ENCODE measurements at regions not wholly inside any gene's neighbourhood (a gene's known extent, or its start where the extent isn't known, plus 50 kb on each side); places are given as distances from the start of the nearest gene placed in this dataset.

DNA sequence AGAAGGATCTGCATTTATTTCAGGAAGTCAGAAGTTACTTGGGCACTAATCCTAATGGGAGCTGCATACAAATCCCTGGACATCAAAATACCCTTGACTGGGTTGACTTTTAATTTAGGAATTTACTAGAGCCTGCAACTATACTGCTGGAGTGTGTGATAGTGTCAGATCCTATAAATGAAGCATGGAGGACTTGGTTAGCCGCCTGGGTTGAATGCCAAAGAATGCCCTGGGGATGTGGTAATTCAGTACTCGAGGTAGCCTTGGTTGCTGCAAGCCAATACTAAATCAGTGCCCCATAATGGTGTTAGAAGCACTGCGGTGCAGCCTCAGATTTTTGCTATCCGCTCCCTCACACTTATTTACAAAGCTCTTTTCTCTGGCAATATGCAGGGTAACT, 184.9 kb downstream of the CAPZA3 start:
- Histone ChIP-seq H3K36me3 (ENCODE audit: low read depth) (no peaks in the 10 kb centered on the region), H3K4me1 (ENCODE audit: low read depth) (peaks cover 9% of the 10 kb centered on the region), H3K9me3 (no peaks in the 10 kb centered on the region), H3K4me3 (no peak overlapping the region)
- DNase-seq (no peak), ATAC-seq (no peak)
- intact Hi-C loops (cut with DNase I, micrococcal nuclease): no loop called here
- TF ChIP-seq, protein P1, sequence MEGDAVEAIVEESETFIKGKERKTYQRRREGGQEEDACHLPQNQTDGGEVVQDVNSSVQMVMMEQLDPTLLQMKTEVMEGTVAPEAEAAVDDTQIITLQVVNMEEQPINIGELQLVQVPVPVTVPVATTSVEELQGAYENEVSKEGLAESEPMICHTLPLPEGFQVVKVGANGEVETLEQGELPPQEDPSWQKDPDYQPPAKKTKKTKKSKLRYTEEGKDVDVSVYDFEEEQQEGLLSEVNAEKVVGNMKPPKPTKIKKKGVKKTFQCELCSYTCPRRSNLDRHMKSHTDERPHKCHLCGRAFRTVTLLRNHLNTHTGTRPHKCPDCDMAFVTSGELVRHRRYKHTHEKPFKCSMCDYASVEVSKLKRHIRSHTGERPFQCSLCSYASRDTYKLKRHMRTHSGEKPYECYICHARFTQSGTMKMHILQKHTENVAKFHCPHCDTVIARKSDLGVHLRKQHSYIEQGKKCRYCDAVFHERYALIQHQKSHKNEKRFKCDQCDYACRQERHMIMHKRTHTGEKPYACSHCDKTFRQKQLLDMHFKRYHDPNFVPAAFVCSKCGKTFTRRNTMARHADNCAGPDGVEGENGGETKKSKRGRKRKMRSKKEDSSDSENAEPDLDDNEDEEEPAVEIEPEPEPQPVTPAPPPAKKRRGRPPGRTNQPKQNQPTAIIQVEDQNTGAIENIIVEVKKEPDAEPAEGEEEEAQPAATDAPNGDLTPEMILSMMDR (IDR thresholded peaks at IDR 0.05): no peak

DNA sequence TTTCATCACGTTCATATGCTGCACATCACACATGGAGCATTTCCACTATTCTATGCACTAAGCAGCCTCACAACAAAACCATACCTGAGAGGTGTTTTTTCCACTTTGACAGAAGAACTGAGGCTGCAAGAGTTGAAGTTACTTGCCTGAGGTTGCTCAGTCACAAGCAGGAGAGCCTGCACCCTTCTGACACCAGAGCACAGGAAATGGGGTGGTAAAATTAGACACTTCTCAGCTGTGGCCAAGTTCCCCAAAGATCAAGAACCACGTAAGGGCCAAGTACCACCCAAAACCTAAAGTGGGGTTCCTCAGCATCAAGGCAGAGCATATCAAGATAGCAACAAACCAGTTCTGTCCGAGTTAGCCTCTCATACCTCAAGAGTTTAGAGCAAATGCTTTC, 185.8 kb downstream of the CAPZA3 start:
- ATAC-seq: no peak
- H3K4me1 ChIP-seq (ENCODE audit: low read depth): peaks cover 9% of the 10 kb centered on the region
- no peak overlapping the region for H3K4me3 ChIP-seq
- H3K9me3 ChIP-seq: no peaks in the 10 kb centered on the region
- DNase-seq: no peak
- TF ChIP-seq, protein P1 (IDR thresholded peaks at IDR 0.05): no peak
- no peaks in the 10 kb centered on the region for H3K36me3 ChIP-seq (ENCODE audit: low read depth)
- intact Hi-C loops (cut with DNase I, micrococcal nuclease): no loop called here

DNA sequence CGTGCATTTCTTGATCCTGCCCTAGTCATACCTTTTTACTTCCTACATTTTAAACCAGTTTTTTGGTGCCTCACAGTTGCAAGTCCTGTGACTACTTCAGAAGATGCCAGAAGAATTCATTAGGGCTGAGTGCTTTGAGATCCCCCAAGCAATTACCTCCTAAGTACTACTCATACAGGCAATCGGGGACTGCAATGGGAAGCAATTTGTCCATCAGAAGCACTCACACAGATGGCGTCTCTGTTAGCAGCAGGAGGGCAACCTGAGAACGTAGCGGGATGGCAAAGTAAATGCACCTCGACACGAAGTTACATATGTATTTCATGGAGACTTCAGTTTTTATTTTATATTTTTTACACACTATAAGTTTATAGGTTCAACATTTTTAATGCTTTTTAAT, 188.3 kb downstream of the CAPZA3 start:
- no peak overlapping the region for H3K4me3 ChIP-seq
- H3K36me3 ChIP-seq (ENCODE audit: low read depth): no peaks in the 10 kb centered on the region
- DNase-seq: no peak
- TF ChIP-seq, protein P1 (IDR thresholded peaks at IDR 0.05): no peak
- H3K9me3 ChIP-seq: no peaks in the 10 kb centered on the region
- intact Hi-C loops (cut with DNase I, micrococcal nuclease): no loop called here
- ATAC-seq: no peak
- H3K4me1 ChIP-seq (ENCODE audit: low read depth): no peaks in the 10 kb centered on the region

DNA sequence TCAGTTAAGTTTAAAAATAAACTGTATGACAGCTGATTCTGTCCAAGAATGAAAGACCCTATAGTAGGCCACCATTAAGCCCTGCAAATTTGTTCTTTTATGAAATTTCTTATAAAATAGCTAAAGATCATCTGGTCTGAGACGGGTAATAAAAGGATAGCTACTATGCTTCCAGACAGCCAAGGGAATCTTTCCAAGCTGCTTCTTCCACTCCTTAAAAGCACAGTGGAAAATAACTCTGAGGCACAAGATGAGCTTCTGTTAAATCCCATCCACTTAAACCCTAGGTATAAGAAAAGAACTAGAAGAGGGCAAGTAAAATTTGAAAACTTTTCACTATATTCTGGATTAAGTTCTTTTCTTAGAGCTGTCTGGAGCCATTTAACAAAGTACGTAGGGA, 194.3 kb downstream of the CAPZA3 start:
- intact Hi-C loops (cut with DNase I, micrococcal nuclease): no loop called here
- Histone ChIP-seq H3K4me1 (ENCODE audit: low read depth) (no peaks in the 10 kb centered on the region), H3K4me3 (no peak overlapping the region), H3K9me3 (no peaks in the 10 kb centered on the region), H3K36me3 (ENCODE audit: low read depth) (no peaks in the 10 kb centered on the region)
- ATAC-seq (no peak), DNase-seq (no peak)
- TF ChIP-seq, protein P1 (IDR thresholded peaks at IDR 0.05): no peak

DNA sequence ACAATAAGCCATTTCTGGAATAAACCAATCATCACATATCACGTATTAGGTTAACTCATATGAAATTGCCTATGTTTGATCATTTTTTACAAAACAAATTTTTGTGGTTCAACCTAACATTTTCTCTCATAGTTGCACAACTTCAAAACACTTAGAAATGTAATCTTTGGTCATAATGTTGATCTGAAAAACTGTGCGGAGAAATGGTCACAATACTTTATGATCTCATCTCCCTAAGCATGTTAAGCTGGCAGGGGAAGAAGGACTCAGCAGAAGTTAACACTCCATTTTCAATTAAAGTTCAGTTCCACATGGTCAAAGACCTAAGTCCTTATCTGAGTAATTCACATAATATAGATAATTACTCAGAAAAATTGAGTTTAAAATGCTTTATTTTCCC, 194.8 kb downstream of the CAPZA3 start:
- Histone ChIP-seq H3K4me1 (ENCODE audit: low read depth) (no peaks in the 10 kb centered on the region), H3K36me3 (ENCODE audit: low read depth) (no peaks in the 10 kb centered on the region), H3K9me3 (no peaks in the 10 kb centered on the region), H3K4me3 (no peak overlapping the region)
- intact Hi-C loops (cut with DNase I, micrococcal nuclease): no loop called here
- TF ChIP-seq, protein P1 (IDR thresholded peaks at IDR 0.05): no peak
- no peak for ATAC-seq
- DNase-seq: no peak

DNA sequence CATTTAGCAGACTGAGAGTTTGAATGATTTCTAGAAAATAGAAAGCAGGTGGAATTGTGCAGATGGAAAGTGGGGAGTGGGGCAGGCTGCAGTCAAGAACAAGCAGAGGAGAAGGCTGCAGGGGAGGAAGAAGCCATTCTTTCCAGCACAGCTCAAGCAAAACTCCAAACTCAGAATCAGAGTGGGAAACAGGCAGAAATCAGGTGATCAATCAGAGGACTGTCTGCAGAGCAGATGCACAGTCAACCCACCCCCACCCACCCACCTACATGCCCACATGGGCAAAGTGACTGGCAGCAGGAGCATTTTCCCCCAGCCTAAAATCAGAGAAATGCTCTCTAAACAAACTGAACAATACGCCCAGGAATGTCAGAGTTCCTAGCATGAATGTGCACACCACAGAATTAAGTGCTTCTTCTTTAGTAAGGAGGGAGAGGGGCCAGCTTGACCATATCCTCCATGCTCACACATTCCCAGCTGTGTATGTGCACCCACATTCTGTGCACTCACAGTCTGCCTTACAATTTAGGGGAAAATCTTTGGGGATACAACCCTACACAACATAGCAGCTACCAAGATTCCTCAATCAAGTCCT, 194.1 kb upstream of the PLEKHA5 start:
- no peaks in the 10 kb centered on the region for H3K36me3 ChIP-seq (ENCODE audit: low read depth)
- H3K9me3 ChIP-seq: no peaks in the 10 kb centered on the region
- DNase-seq (no peak), ATAC-seq (no peak)
- H3K4me3 ChIP-seq: no peak overlapping the region
- TF ChIP-seq, protein P1 (IDR thresholded peaks at IDR 0.05): no peak
- intact Hi-C loops (cut with DNase I, micrococcal nuclease): no loop called here
- H3K4me1 ChIP-seq (ENCODE audit: low read depth): no peaks in the 10 kb centered on the region
